CD14-positive monocyte (primary cell): ENCODE measurements at regions not wholly inside any gene's neighbourhood (a gene's known extent, or its start where the extent isn't known, plus 50 kb on each side); places are given as distances from the start of the nearest gene placed in this dataset.
"Not testable (repeated sequence)": the region's sequence is repeated elsewhere in the genome, so short reads cannot be mapped to it uniquely, and the experiment has no call there.

ENCODE experiments used
- DNase-seq, 3 donors: peaks; one replicate each; pipeline ENCODE4 v3.0.0-alpha.2; 2011 to 2022
- H2AFZ ChIP-seq: 2 replicates; pipeline ENCODE4 v1.6.0; 2012; ENCODE audit warnings: mild to moderate bottlenecking, low read depth, low read length, inconsistent platforms; ENCODE audit not compliant: insufficient read depth, poor library complexity, severe bottlenecking
- H3K27ac ChIP-seq, 2 donors: 1 replicate in 1 of 2; 2 replicates in 1 of 2; pipeline ENCODE4 v1.5.1; 2012 to 2013; ENCODE audit warnings: low read length in 2 of 2, control low read depth in 1 of 2, inconsistent platforms in 1 of 2, low read depth in 1 of 2, mild to moderate bottlenecking in 1 of 2
- H3K27me3 ChIP-seq, 2 donors: one replicate each; pipeline versions ENCODE4 v1.6.0 to v1.6.1; 2011 to 2013; ENCODE audit warnings: low read length in 2 of 2; ENCODE audit not compliant: control insufficient read depth in 2 of 2, insufficient read depth in 2 of 2
- H3K36me3 ChIP-seq, 2 donors: replicated peaks in 1 of 2; 1 replicate in 1 of 2; 2 replicates in 1 of 2; pipeline versions ENCODE4 v1.5.1 to v1.6.1; 2012 to 2013; ENCODE audit warnings: low read length in 2 of 2, control low read depth in 1 of 2, inconsistent platforms in 1 of 2, mild to moderate bottlenecking in 1 of 2; ENCODE audit not compliant: insufficient read depth in 2 of 2, control insufficient read depth in 1 of 2
- H3K4me1 ChIP-seq, 2 donors: 1 replicate in 1 of 2; 2 replicates in 1 of 2; pipeline versions ENCODE4 v1.5.1 to v1.6.1; 2012 to 2013; ENCODE audit warnings: low read length in 2 of 2, control low read depth in 1 of 2, inconsistent platforms in 1 of 2, mild to moderate bottlenecking in 1 of 2, moderate library complexity in 1 of 2; ENCODE audit not compliant: insufficient read depth in 2 of 2, control insufficient read depth in 1 of 2
- H3K4me2 ChIP-seq: replicated peaks from 2 replicates; pipeline ENCODE3; 2012; ENCODE audit warnings: low read length, moderate library complexity, mild to moderate bottlenecking; ENCODE audit not compliant: poor library complexity, severe bottlenecking; ENCODE audit errors: extremely low read depth
- H3K4me3 ChIP-seq, 3 experiments: fragments of 200-600 bp in 1 of 3; sonication (generic) in 1 of 3; replicated peaks in 1 of 3; 1 replicate in 2 of 3; 2 replicates in 1 of 3; pipeline ENCODE4 v1.5.1; 2011 to 2013; ENCODE audit warnings: low read length in 3 of 3, mild to moderate bottlenecking in 3 of 3, control low read depth in 2 of 3, low read depth in 2 of 3, inconsistent platforms in 1 of 3, moderate library complexity in 1 of 3
- H3K79me2 ChIP-seq: 2 replicates; pipeline ENCODE4 v1.6.0; 2012; ENCODE audit warnings: mild to moderate bottlenecking, control low read depth, inconsistent platforms, low read length, moderate library complexity; ENCODE audit not compliant: insufficient read depth
- H3K9ac ChIP-seq: 2 replicates; pipeline ENCODE4 v1.6.0; 2017; ENCODE audit warnings: low read length, mild to moderate bottlenecking; ENCODE audit not compliant: insufficient read depth, poor library complexity, severe bottlenecking
- H3K9me3 ChIP-seq, 2 donors: replicated peaks in 1 of 2; 1 replicate in 1 of 2; 2 replicates in 1 of 2; pipeline versions ENCODE4 v1.5.1 to v1.6.1; 2012 to 2013; ENCODE audit warnings: low read length in 2 of 2, control low read depth in 1 of 2; ENCODE audit not compliant: control insufficient read depth in 1 of 2, insufficient read depth in 1 of 2
- H4K20me1 ChIP-seq: 2 replicates; pipeline ENCODE4 v1.6.0; 2012; ENCODE audit warnings: mild to moderate bottlenecking, low read length, control low read depth, moderate library complexity; ENCODE audit not compliant: insufficient read depth
- H3K27ac Mint-ChIP-seq, 7 donors: one replicate each; pipeline ENCODE4 v1.8.0; 2020; ENCODE audit warnings: mild to moderate bottlenecking in 7 of 7, mixed read lengths in 7 of 7, moderate library complexity in 6 of 7, inconsistent platforms in 2 of 7
- H3K27me3 Mint-ChIP-seq, 3 donors: one replicate each; pipeline ENCODE4 v1.8.0; 2021 to 2022; ENCODE audit warnings: low read depth in 3 of 3, mild to moderate bottlenecking in 3 of 3, mixed read lengths in 3 of 3, moderate library complexity in 3 of 3, inconsistent platforms in 1 of 3
- H3K36me3 Mint-ChIP-seq, 2 donors: one replicate each; pipeline ENCODE4 v1.8.0; 2020; ENCODE audit warnings: mixed read lengths in 2 of 2, inconsistent platforms in 1 of 2, mild to moderate bottlenecking in 1 of 2
- H3K4me1 Mint-ChIP-seq: one replicate; pipeline ENCODE4 v1.8.0; 2020; ENCODE audit warnings: mild to moderate bottlenecking, mixed read lengths
- H3K4me3 Mint-ChIP-seq, 2 donors: one replicate each; pipeline ENCODE4 v1.8.0; 2020; ENCODE audit warnings: mild to moderate bottlenecking in 2 of 2, mixed read lengths in 2 of 2, moderate library complexity in 1 of 2
- H3K9me3 Mint-ChIP-seq, 7 donors: one replicate each; pipeline ENCODE4 v1.8.0; 2020 to 2022; ENCODE audit warnings: mixed read lengths in 7 of 7, mild to moderate bottlenecking in 6 of 7, moderate library complexity in 6 of 7, inconsistent platforms in 2 of 7
- CTCF ChIP-seq: fragments of 200-600 bp; IDR thresholded peaks from one replicate; pipeline ENCODE4 v1.8.0; 2022; ENCODE audit warnings: antibody characterized with exemption, mild to moderate bottlenecking
- WGBS: methylation state at CpG from one replicate; pipeline ENCODE4 v1.1.5; 2013; ENCODE audit warnings: missing lambda C conversion rate; ENCODE audit not compliant: insufficient coverage; 5-methylcytosine and 5-hydroxymethylcytosine counted together
- intact Hi-C, 2 donors: fragments of 100-400 bp; cut with micrococcal nuclease; formaldehyde crosslinking; loops; one replicate each; pipeline versions ENCODE4 v1.15.0 to v1.15.1; 2023

- no peak for DNase-seq
- Histone ChIP-seq H4K20me1 (no peaks in the 10 kb centered on the region), H3K9me3 (no peaks in the 10 kb centered on the region), H3K4me1 (peaks cover 4 to 5% of the 10 kb centered on the region in 2 donors), H2AFZ (no peak overlapping the region), H3K27ac (no peak overlapping the region), H3K79me2 (no peaks in the 10 kb centered on the region), H3K4me2 (no peak overlapping the region), H3K4me3 (no peak overlapping the region), H3K27me3 (peaks cover 7 to 15% of the 10 kb centered on the region in 2 donors), H3K36me3 (no peaks in the 10 kb centered on the region), H3K9ac (no peak overlapping the region)
- Mint-ChIP-seq H3K27ac (no peak overlapping the region), H3K4me1 (peaks cover 4% of the 10 kb centered on the region), H3K4me3 (no peak overlapping the region), H3K36me3 (no peaks in the 10 kb centered on the region), H3K9me3 (peaks cover 0 to 8% (median 5%) of the 10 kb centered on the region in 7 donors), H3K27me3 (peaks cover 19 to 25% (median 21%) of the 10 kb centered on the region in 3 donors)
- intact Hi-C loops: no loop called here
- no peak for TF ChIP-seq CTCF
- 100% methylated on average over 2 of the region's 3 CpGs for WGBS
Measured at GRCh38 chr3:11726146-11726545, 82.4 kb upstream of the VGLL4 start.

GRCh38 chr3:11725340-11725641 lies 81.6 kb upstream of the VGLL4 start:
- peaks cover 11% of the 10 kb centered on the region for H3K4me1 Mint-ChIP-seq
- H3K9me3 Mint-ChIP-seq: peaks cover 0 to 11% (median 5%) of the 10 kb centered on the region in 7 donors

More at GRCh38 chr3:11725340-11725641, 81.6 kb upstream of the VGLL4 start:
- H3K4me3 ChIP-seq, H3K4me3 Mint-ChIP-seq, H4K20me1 ChIP-seq, H2AFZ ChIP-seq, H3K36me3 Mint-ChIP-seq, intact Hi-C loops, H3K27ac ChIP-seq, H3K9ac ChIP-seq, H3K36me3 ChIP-seq, H3K4me2 ChIP-seq, H3K9me3 ChIP-seq, H3K27ac Mint-ChIP-seq, H3K79me2 ChIP-seq, DNase-seq: not testable (repeated sequence)
- H3K27me3 ChIP-seq: peaks cover 11 to 24% of the 10 kb centered on the region in 2 donors
- peaks cover 8 to 11% of the 10 kb centered on the region in 2 donors for H3K4me1 ChIP-seq
- peaks cover 24 to 34% (median 30%) of the 10 kb centered on the region in 3 donors for H3K27me3 Mint-ChIP-seq
- 100% methylated on average over 2 of the region's 2 CpGs for WGBS
